Stimulated activated CD4-positive, alpha-beta T cell treated with anti-CD3 and anti-CD28 coated beads, Interleukin-1b, Interleukin-23, amount 100 ng/mL, for 4 hours (primary cell): ENCODE measurements at regions not wholly inside any gene's neighbourhood (a gene's known extent, or its start where the extent isn't known, plus 50 kb on each side); places are given as distances from the start of the nearest gene placed in this dataset.

Experiments used
- DNase-seq, 2 donors: peaks; one replicate each; pipeline ENCODE4 v3.0.0-alpha.2; 2020; ENCODE audit warnings: low read depth in 2 of 2

DNA sequence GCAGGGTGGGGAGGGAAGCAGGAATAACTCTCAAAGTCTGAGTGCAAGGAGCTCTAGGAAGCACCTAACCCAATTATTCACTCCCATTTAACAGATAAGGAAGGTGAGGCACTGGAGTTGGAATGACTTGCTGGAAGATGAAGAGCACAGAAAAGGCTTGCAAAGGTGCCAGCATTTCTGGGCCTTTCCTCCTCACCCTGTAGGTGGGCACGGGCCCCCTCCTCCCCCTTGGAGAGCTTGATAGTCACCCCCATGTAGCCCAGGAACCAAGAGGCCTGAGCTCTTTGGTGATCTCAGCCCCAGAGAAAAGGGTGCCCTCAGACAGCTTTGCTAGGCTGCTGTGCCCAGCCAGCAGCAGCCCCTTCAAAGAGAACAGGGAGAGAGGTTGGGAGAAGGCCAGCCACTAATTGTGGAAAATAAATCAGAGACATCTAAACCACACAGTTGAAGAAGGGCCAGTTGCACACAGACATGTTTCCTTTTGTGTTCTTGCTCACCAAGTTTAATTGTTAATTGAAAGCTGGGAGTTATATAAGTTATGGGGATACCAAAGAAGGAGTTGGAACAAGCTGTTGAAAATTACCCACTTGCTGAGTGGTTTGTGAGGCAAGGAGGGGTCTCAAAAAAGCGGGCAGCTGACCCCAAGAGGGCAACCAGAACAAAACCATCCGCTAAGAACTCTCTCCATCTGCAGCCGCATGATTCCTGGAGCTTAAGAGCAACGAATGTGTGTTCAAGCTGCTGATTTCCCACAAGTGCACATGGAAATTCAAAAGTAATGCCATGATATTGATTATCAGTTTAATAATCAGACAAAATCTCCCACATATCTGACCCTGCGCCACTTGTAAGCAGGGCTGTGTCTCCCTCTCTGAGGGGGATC is 77.0 kb downstream of the MRPL14 start:
- DNase-seq = no peak

DNA sequence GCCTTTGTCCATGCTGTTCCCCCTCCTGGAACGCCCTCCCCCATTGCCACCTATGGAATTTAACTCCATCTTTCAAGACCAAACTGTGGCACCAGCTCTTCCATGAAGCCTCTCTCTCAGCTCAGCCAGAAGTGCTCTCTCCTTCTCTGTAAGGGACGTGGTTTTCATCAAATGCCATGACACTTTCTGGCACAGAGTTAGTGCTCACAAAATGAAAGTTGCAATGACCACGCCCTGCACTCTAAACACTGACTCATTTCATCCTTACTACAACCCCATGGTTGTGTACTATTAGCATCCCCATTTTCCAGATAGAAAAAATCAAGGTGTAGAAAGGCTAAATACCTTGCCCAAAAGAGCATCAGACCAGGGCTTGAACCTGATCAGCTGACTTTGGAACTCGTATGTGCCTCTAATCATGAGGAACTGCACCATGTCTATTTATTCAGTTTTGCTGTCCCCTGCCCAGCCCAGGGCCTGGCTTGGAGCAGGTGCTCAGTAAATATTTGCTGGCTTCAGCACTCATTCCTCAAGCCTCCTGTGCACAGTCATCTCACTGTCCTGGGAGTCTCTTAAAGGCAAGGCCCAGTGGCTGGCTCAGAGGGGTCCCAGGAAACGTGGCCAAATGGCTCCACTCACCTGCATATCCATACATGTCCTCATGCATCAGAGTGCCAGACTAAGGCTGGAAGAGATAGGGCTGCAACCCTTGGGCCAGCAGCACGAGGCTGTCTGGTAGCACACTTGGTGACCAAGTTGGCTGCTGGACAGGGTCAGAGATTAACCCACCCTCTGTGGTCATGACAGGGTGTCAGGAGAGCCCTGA is 77.9 kb downstream of the MRPL14 start:
- no peak for DNase-seq

DNA sequence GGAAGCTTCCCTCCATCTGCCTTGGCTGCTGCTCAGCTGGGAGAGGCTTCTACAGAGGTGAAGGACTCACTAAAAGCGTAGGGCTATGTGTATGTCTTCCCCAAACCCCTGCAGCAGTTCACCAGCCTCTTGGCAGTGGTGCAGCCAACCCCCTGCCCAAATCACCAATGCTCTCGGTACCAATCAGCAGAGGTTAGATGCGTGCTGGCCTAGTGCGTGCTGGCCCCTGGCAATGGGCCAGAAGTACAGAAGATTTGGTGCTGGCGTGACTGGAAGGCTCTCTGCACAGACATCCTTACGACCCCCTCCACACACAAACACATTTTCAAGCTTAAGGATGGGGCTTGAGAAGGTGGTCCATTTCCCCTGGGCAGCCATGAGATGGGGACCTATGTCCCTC is 79.0 kb downstream of the MRPL14 start:
- DNase-seq = no peak

DNA sequence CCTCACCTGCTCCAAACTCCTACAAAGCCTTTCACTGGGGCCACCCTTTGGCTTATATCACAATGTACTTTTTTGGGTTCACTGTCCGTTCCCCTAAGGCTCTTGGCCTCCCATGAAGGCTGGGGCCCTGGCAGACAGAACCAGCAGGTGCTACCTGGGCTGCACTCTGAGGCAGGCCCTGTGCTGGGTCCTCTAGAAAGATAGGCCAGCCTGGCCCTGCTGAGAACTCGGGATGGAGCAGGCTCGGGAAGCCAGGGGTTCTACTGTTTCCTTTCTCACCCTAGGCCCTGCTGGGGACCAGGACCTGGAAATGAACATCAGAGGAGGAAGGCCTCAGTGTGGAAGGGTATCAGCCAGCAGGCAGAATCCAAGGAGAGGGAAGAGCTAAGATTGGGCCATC is 79.5 kb downstream of the MRPL14 start:
- DNase-seq = no peak

GRCh38 chr6:44047179-44047546 is 80.1 kb downstream of the MRPL14 start:
- DNase-seq = no peak

DNA sequence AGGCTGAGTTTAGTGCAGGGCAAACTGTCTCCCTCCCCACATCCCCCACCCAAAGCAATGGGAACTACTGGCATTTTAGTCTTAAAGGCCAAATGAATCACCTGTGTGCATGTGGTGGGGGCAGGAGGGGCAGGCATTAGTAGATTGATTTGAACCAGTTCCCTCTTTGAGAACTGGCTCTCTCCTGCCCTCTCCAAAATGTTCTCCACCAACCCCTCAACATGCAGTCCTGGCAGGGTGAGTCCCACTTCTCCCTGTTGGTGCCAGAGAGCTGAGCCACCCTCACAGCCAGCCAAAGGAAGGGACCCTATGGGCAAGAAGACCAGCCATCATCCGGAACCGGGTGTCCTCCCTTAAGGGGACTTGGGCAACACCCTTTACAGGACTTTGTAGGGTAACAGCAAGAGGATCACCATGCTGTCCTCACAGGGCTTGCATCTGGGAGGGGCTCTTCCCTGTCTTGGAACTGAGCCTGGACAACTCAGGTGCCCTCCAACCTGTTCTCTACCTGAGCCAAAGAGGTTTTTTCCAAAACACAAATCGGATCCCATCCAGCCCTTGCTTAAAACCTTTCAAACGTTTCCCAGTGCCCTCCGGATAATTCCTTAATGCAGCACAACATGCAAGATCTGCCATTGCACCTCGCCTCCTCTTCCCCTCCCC is 80.6 kb downstream of the MRPL14 start:
- no peak for DNase-seq

GRCh38 chr6:44045672-44046015 is 81.6 kb downstream of the MRPL14 start:
- no peak for DNase-seq

DNA sequence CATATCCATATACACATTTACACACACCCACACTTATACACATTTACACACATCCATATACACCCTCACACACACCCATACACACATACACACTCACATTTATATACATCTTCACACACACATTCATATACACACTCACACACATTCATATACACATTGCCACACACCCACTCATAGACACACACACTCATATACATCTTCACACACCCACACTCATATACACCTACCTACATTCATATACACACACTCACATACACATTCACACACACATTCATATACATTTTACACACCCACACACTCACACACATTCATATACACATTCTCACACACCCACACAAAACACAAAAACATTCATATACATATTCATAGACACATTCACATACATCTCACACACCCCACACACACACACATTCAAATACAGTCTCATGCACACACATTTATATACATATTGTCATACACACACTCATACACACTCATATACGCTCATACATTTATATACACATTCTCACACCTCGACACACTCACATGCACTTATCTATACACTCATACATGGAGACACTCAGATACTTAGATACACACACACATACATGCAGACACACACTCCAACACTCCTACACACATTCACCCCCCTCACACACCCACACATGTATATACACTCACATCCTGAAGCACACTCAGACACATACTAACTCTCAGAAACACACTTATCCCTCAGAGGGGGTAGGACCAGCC is 82.1 kb downstream of the MRPL14 start:
- DNase-seq = no peak

GRCh38 chr6:44044154-44044539 is 83.1 kb downstream of the MRPL14 start:
- DNase-seq = no peak

DNA sequence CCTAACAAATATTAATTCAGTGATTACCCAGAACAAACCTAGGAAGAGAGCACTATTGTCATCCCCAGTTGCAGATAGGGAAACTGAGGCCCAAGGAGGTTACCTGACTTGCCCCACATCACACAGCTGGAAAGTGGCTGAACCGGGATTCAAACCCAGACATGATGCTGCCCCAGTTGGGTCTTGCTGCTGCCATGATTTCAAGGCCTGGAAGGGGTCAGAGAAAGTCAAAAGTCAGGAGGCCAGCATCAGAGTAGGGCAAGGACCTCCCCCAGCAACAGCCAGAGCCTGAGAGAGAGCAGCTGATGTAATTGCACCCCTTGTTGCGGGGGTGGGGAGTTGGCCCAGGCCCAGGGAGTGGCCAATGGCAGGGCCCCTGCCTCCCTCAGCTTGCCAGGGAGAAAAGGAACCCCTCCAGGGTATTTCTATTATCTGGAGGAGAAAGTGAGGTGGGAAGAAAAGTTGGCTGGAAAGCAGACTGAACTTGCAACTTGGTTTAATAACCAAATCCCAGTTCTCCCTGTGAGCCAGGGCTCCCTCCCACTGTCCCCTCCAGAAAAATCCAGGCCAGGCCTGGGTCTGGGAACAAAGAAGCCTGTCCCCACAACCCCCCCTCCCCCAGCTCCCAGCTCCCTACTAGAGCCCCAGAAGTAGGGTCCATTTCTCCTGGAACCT is 83.6 kb downstream of the MRPL14 start:
- DNase-seq = no peak

DNA sequence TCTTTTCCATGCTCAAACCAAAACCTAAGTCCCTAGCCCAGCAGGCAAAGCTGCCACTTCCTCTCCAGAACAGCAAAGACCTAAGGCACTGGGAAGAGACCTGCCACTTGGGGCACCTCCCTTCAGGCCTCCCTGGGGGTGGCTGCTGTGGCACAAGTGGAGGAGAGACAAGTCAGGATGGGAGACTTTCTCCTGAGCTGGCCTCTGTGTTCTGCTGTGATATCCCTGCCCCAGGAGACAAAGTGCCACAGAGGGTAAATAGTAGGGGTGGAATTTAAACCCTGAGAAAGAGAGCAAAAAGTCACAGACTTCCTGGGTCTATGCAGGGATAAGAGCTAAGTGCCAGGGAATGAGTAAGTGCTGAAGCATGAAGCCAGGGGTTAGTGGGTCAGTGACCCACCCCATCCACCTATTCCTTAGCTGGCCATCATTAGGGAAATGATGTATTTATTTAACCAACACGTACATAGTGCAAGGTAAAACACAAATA is 84.2 kb downstream of the MRPL14 start:
- DNase-seq = no peak

GRCh38 chr6:44042261-44042988 is 84.8 kb downstream of the MRPL14 start:
- no peak for DNase-seq

GRCh38 chr6:44041461-44042260 is 85.6 kb downstream of the MRPL14 start:
- no peak for DNase-seq

- no peak for DNase-seq
These were observed 86.5 kb downstream of the MRPL14 start for GRCh38 chr6:44040786-44041185.

- no peak for DNase-seq
These were observed 87.4 kb downstream of the MRPL14 start for GRCh38 chr6:44039839-44040350.

DNA sequence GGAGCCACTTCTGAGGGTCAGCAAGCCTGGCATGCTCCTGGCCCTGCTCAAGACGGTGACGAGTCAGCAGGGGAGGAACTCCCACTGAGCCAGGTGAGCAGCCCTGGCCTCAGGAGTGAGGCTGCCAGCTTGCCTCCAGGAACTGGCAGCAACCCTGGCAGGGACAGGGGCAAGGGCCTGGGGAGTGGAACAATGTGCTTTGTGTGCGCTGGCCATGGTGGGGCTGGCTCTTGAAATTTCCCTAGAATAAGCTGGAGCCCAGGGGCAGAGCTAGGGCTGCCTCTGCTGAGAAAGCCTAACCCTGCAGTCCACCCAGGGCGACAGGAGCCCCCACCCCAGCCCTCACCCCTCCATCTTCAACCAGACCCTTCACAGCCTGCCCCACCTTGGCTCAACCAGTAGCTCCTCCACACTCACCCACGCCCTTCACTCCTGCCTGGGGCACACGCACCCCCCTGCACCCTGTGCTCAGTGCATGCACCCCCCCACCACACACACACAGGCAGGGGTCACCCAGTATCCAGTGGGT is 88.0 kb downstream of the MRPL14 start:
- no peak for DNase-seq

GRCh38 chr6:44038543-44039065 is 88.6 kb downstream of the MRPL14 start:
- no peak for DNase-seq

DNA sequence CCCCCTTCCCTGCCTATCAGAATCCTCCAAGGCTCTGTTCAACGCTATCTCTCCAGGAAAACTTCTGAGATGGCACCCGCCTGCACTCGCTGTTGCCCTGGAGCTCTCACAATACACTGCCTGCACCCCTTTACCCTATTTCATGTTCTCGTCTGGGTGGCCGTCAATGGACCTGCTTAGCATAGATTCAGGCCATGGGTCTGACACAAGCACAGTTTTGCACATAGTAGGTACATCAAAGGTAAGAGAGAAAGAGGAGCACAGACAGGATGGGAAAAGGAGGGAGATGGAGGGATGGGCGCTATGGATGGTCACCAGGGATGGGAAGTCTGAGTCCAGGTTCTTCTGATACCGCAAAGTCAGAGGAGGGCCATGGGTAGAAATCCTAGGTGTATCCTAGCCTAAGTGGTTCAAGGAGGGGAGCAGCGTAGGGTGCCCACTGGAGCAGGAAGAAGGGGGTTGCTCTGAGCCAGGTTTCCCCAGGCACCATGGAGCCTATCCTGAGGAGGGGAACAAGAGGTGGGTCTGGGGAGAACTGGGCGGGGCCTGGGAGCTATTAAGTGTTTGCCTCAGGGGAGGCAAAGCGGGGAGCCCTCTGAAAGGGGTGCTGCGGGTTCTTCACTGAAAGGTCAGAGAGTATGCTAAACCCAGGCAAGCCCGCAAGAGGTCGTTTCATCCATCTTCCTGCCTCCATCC is 89.3 kb downstream of the MRPL14 start:
- no peak for DNase-seq
